ENCODE measurements at regions not wholly inside any gene's neighbourhood (a gene's known extent, or its start where the extent isn't known, plus 50 kb on each side); places are given as distances from the start of the nearest gene placed in this dataset.

DNA sequence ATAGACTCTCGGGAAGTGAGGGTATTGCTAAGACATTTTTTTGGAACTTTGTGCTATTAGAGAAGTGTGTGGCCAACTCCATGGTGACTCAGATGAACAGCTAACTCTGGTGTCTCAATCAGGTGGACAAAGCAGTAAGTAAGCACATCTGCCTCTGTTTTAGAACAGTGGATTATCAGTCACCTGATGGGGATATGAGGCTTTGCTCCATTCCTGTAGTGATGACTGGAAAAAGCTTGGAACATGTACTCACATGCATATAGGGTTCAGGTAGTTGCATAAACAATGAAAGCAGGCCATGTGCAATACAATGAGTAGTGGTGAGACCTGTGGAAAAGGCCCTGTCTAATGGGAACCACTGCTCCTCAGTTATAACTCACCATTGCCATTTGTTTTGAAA is 168.2 kb upstream of the FBN2 start:
- Histone ChIP-seq H3K36me3 (ENCODE audit: insufficient read depth) (no peaks in the 10 kb centered on the region), H3K27ac (ENCODE audit: low read depth) (no peak overlapping the region), H3K4me3 (no peak overlapping the region), H2AFZ (no peak overlapping the region), H4K20me1 (replicated peaks; ENCODE audit: insufficient read depth) (no peaks in the 10 kb centered on the region), H3K9me2 (ENCODE audit: insufficient read depth) (peaks cover 15% of the 10 kb centered on the region; the same call in 1 of the 2 replicates), H3K4me1 (ENCODE audit: insufficient read depth) (peaks cover 9% of the 10 kb centered on the region), H3K79me2 (replicated peaks; ENCODE audit: insufficient read depth) (no peaks in the 10 kb centered on the region), H3F3A (replicated peaks; ENCODE audit: low read depth) (no peaks in the 10 kb centered on the region), H3K4me2 (no peak overlapping the region), H3K27me3 (ENCODE audit: insufficient read depth) (no peaks in the 10 kb centered on the region)
- H3K4me1 Mint-ChIP-seq, result peaks cover 6% of the 10 kb centered on the region
- H3K27ac Mint-ChIP-seq, result no peak overlapping the region
- ATAC-seq, result no peak
- H3K27me3 Mint-ChIP-seq (ENCODE audit: insufficient read depth, low read depth, poor library complexity), result peaks cover 2% of the 10 kb centered on the region
- no peak for DNase-seq (ENCODE audit: low spot score)
- no peak overlapping the region for H3K4me3 Mint-ChIP-seq
- H3K9me3 Mint-ChIP-seq, result no peaks in the 10 kb centered on the region
- no peaks in the 10 kb centered on the region for H3K36me3 Mint-ChIP-seq (ENCODE audit: low read depth)
- TF ChIP-seq, protein P1, sequence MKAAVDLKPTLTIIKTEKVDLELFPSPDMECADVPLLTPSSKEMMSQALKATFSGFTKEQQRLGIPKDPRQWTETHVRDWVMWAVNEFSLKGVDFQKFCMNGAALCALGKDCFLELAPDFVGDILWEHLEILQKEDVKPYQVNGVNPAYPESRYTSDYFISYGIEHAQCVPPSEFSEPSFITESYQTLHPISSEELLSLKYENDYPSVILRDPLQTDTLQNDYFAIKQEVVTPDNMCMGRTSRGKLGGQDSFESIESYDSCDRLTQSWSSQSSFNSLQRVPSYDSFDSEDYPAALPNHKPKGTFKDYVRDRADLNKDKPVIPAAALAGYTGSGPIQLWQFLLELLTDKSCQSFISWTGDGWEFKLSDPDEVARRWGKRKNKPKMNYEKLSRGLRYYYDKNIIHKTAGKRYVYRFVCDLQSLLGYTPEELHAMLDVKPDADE (IDR thresholded peaks at IDR 0.05), result no peak
- TF ChIP-seq ZNF114 (CRISPR knock-in tag; IDR thresholded peaks at IDR 0.05) (no peak), EZH2 (IDR thresholded peaks at IDR 0.05; ENCODE audit: low read depth, unreplicated experiment) (no peak), JUNB (IDR thresholded peaks at IDR 0.05; ENCODE audit: unreplicated experiment) (no peak), ZNF462 (CRISPR knock-in tag; IDR thresholded peaks at IDR 0.05) (no peak), REST (IDR thresholded peaks at IDR 0.05; ENCODE audit: unreplicated experiment) (no peak), STAT1 (IDR thresholded peaks at IDR 0.05; ENCODE audit: unreplicated experiment) (no peak), CREB1 (CRISPR knock-in tag; IDR thresholded peaks at IDR 0.05; ENCODE audit: low read depth) (no peak), ZNF331 (CRISPR knock-in tag; IDR thresholded peaks at IDR 0.05; ENCODE audit: low read depth) (no peak), POLR2AphosphoS5 (IDR thresholded peaks at IDR 0.05; ENCODE audit: low read depth) (no peak), EZH2phosphoT487 (IDR thresholded peaks at IDR 0.05; ENCODE audit: unreplicated experiment) (no peak), CTCF (conservative IDR thresholded peaks at IDR 0.05; ENCODE audit: low read depth in 2 of 2) (no peak), NANOG (IDR thresholded peaks at IDR 0.05; ENCODE audit: borderline replicate concordance) (no peak)

Measured in GM23338 (cell line).